H1 (cell line): ENCODE measurements at regions not wholly inside any gene's neighbourhood (a gene's known extent, or its start where the extent isn't known, plus 50 kb on each side); places are given as distances from the start of the nearest gene placed in this dataset.

ENCODE experiments used
- EP300 ChIP-seq, 2 experiments: IDR thresholded peaks; 1 replicate in 1 of 2; 2 replicates in 1 of 2; pipeline ENCODE4 v1.6.1; 2011 to 2012; ENCODE audit warnings: low read depth in 2 of 2, low read length in 2 of 2, mild to moderate bottlenecking in 2 of 2, borderline replicate concordance in 1 of 2, inconsistent platforms in 1 of 2, moderate library complexity in 1 of 2
- KDM1A ChIP-seq: fragments of 200-600, 300-600 bp; sonication (generic); IDR thresholded peaks from 2 replicates; pipeline ENCODE4 v1.7.1; 2016; ENCODE audit warnings: mild to moderate bottlenecking, low read length, borderline replicate concordance
- MAFK ChIP-seq: IDR thresholded peaks from 2 replicates; pipeline ENCODE4 v1.6.1; 2012; ENCODE audit warnings: low read depth, mild to moderate bottlenecking, improper control_type of control experiment, low read length
- POLR2A ChIP-seq, 2 experiments: IDR thresholded peaks; 1 replicate in 1 of 2; 2 replicates in 1 of 2; pipeline ENCODE4 v1.6.1; 2011; ENCODE audit warnings: low read depth in 2 of 2, low read length in 2 of 2, mild to moderate bottlenecking in 2 of 2; ENCODE audit errors: control extremely low read depth in 1 of 2
- POLR2AphosphoS5 ChIP-seq: IDR thresholded peaks from 2 replicates; pipeline ENCODE4 v1.6.1; 2011; ENCODE audit warnings: low read depth, low read length
- TF ChIP-seq, protein P1 (sequence below), 3 experiments: IDR thresholded peaks; 1 replicate in 2 of 3; 2 replicates in 1 of 3; pipeline versions ENCODE4 v1.5.1 to v1.6.1; 2011; ENCODE audit warnings: low read length in 3 of 3, mild to moderate bottlenecking in 3 of 3, inconsistent platforms in 2 of 3, low read depth in 1 of 3, moderate library complexity in 1 of 3; ENCODE audit not compliant: insufficient read depth in 1 of 3; ENCODE audit errors: control extremely low read depth in 1 of 3

GRCh38 chr10:53607691-53608090 lies 835.1 kb upstream of the MBL2 start:
- TF ChIP-seq MAFK (no peak), EP300 (IDR thresholded peaks at IDR 0.05; ENCODE audit: borderline replicate concordance in 1 of 2, low read depth in 2 of 2, low read length in 2 of 2) (no peak), KDM1A (no peak), POLR2AphosphoS5 (no peak), POLR2A (IDR thresholded peaks at IDR 0.05; ENCODE audit: control extremely low read depth in 1 of 2, low read depth in 2 of 2, low read length in 2 of 2) (no peak)
- TF ChIP-seq, protein P1, sequence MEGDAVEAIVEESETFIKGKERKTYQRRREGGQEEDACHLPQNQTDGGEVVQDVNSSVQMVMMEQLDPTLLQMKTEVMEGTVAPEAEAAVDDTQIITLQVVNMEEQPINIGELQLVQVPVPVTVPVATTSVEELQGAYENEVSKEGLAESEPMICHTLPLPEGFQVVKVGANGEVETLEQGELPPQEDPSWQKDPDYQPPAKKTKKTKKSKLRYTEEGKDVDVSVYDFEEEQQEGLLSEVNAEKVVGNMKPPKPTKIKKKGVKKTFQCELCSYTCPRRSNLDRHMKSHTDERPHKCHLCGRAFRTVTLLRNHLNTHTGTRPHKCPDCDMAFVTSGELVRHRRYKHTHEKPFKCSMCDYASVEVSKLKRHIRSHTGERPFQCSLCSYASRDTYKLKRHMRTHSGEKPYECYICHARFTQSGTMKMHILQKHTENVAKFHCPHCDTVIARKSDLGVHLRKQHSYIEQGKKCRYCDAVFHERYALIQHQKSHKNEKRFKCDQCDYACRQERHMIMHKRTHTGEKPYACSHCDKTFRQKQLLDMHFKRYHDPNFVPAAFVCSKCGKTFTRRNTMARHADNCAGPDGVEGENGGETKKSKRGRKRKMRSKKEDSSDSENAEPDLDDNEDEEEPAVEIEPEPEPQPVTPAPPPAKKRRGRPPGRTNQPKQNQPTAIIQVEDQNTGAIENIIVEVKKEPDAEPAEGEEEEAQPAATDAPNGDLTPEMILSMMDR (IDR thresholded peaks at IDR 0.05; ENCODE audit: control extremely low read depth in 1 of 3, insufficient read depth in 1 of 3, low read depth in 1 of 3, low read length in 3 of 3), result no peak
